Natural killer cell (primary cell): ENCODE measurements at regions not wholly inside any gene's neighbourhood (a gene's known extent, or its start where the extent isn't known, plus 50 kb on each side); places are given as distances from the start of the nearest gene placed in this dataset.

Experiments used
- ATAC-seq, 3 donors: fragments of 150-1000 bp in 2 of 3; fragments of 200-7000 bp in 1 of 3; cut with Tn5 transposase; 1 replicate in 1 of 3; 2 replicates in 2 of 3; pipeline ENCODE4 v1.10.0; 2021; ENCODE audit warnings: mild to moderate bottlenecking in 2 of 3, moderate library complexity in 2 of 3
- DNase-seq, 2 donors: peaks; one replicate each; pipeline versions ENCODE4 v3.0.0 to v3.0.0-alpha.2; 2013 to 2021; ENCODE audit warnings: mixed read lengths in 1 of 2
- H3K27ac ChIP-seq: one replicate; pipeline ENCODE4 v1.5.1; 2013; ENCODE audit warnings: mild to moderate bottlenecking, low read length
- H3K27me3 ChIP-seq: one replicate; pipeline ENCODE4 v1.6.1; 2013; ENCODE audit warnings: low read length; ENCODE audit not compliant: control insufficient read depth, insufficient read depth
- H3K36me3 ChIP-seq: one replicate; pipeline ENCODE4 v1.6.1; 2013; ENCODE audit warnings: low read length; ENCODE audit not compliant: control insufficient read depth, insufficient read depth
- H3K4me1 ChIP-seq: one replicate; pipeline ENCODE4 v1.6.1; 2013; ENCODE audit warnings: low read length; ENCODE audit not compliant: control insufficient read depth, insufficient read depth
- H3K4me3 ChIP-seq: one replicate; pipeline ENCODE4 v1.5.1; 2013; ENCODE audit warnings: low read length
- H3K9me3 ChIP-seq: one replicate; pipeline ENCODE4 v1.6.1; 2013; ENCODE audit warnings: low read length; ENCODE audit not compliant: control insufficient read depth, insufficient read depth
- H3K27ac Mint-ChIP-seq, 2 donors: one replicate each; pipeline ENCODE4 v1.8.0; 2022; ENCODE audit warnings: mild to moderate bottlenecking in 2 of 2, mixed read lengths in 2 of 2, moderate library complexity in 1 of 2
- H3K27me3 Mint-ChIP-seq, 2 donors: one replicate each; pipeline ENCODE4 v1.8.0; 2022; ENCODE audit warnings: low read depth in 2 of 2, mixed read lengths in 2 of 2
- H3K36me3 Mint-ChIP-seq: one replicate; pipeline ENCODE4 v1.8.0; 2022; ENCODE audit warnings: mixed read lengths
- H3K4me1 Mint-ChIP-seq, 2 donors: one replicate each; pipeline ENCODE4 v1.8.0; 2022; ENCODE audit warnings: mixed read lengths in 2 of 2
- H3K4me3 Mint-ChIP-seq: one replicate; pipeline ENCODE4 v1.8.0; 2022; ENCODE audit warnings: mild to moderate bottlenecking, moderate library complexity, mixed read lengths
- H3K9me3 Mint-ChIP-seq, 2 donors: one replicate each; pipeline ENCODE4 v1.8.0; 2022; ENCODE audit warnings: mixed read lengths in 2 of 2
- WGBS: methylation state at CpG from one replicate; pipeline ENCODE4 v1.1.7; 2013; ENCODE audit warnings: missing lambda C conversion rate; ENCODE audit not compliant: insufficient coverage; 5-methylcytosine and 5-hydroxymethylcytosine counted together
- intact Hi-C: fragments of 100-400 bp; cut with micrococcal nuclease; formaldehyde crosslinking; loops from one replicate; pipeline ENCODE4 v1.14.2; 2022
- TF ChIP-seq, protein P1 (sequence below): fragments of 200-600 bp; IDR thresholded peaks from one replicate; pipeline ENCODE4 v1.8.0; 2022; ENCODE audit warnings: antibody characterized with exemption

DNA sequence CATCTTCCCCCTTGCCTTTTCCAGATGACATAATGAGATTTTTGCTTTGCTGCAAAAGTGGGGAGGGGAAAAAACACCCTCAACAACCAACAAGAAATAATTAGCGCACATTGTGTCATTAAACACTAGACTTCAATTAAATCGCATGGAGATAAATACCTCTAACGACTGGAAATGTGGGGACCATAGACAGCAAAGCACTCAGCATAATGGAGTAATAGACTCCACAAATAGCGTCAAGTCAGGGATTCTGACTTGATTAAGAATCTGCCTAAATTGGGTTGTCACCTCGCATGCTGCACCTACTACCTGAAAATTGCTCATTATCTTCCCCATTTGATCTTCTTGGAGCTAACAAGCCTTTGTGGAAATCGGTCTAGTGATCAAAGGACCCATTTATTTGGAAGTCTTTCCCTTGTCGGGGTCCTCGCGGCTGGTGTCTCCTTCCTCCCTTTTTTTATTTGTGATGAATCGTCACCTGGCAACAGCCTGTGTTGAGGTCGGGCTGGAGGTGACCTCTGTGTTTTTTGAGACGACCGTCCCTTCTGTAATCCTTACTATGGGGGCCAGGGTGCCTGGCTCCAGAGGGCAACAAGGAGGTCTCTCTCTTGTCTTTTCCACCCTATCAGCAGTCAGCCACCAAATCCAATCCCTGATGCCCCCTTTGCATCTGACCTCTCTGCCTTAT, 75.3 kb upstream of the IGSF21 start:
- Mint-ChIP-seq H3K27me3 (peaks cover 11 to 27% of the 10 kb centered on the region in 2 donors), H3K4me3 (no peak overlapping the region), H3K4me1 (no peaks in the 10 kb centered on the region), H3K9me3 (no peaks in the 10 kb centered on the region), H3K36me3 (no peaks in the 10 kb centered on the region), H3K27ac (no peak overlapping the region)
- intact Hi-C loops: no loop called here
- TF ChIP-seq, protein P1, sequence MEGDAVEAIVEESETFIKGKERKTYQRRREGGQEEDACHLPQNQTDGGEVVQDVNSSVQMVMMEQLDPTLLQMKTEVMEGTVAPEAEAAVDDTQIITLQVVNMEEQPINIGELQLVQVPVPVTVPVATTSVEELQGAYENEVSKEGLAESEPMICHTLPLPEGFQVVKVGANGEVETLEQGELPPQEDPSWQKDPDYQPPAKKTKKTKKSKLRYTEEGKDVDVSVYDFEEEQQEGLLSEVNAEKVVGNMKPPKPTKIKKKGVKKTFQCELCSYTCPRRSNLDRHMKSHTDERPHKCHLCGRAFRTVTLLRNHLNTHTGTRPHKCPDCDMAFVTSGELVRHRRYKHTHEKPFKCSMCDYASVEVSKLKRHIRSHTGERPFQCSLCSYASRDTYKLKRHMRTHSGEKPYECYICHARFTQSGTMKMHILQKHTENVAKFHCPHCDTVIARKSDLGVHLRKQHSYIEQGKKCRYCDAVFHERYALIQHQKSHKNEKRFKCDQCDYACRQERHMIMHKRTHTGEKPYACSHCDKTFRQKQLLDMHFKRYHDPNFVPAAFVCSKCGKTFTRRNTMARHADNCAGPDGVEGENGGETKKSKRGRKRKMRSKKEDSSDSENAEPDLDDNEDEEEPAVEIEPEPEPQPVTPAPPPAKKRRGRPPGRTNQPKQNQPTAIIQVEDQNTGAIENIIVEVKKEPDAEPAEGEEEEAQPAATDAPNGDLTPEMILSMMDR: no peak
- H3K4me3 ChIP-seq: no peak overlapping the region
- WGBS: 69% methylated on average over 13 of the region's 13 CpGs
- ATAC-seq (no peak), DNase-seq (no peak)
- H3K27ac ChIP-seq: no peak overlapping the region
- no peaks in the 10 kb centered on the region for H3K36me3 ChIP-seq
- no peaks in the 10 kb centered on the region for H3K9me3 ChIP-seq
- no peaks in the 10 kb centered on the region for H3K4me1 ChIP-seq
- H3K27me3 ChIP-seq: no peaks in the 10 kb centered on the region

DNA sequence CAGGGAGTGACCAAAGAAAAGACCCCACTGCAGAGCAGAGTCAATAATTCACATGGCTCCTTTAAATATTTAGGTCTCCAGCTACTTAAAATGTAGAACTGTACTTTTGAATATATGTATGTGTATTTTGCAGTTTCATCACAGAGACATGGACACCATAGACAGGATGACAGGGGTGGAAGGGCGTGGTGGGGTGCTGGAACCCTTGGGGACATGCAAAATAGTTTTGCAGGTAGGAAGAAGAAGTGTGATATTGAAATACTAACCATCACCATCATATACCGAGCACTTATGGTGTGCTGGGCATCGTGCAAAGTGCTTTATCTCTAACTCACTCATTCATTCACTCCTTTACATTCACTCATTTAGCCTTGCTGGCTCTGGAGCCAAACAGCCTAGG, 72.5 kb upstream of the IGSF21 start:
- no peaks in the 10 kb centered on the region for H3K36me3 ChIP-seq
- no peaks in the 10 kb centered on the region for H3K4me1 ChIP-seq
- H3K4me3 ChIP-seq: no peak overlapping the region
- H3K36me3 Mint-ChIP-seq: no peaks in the 10 kb centered on the region
- H3K27ac Mint-ChIP-seq: no peak overlapping the region
- no peak overlapping the region for H3K4me3 Mint-ChIP-seq
- no peaks in the 10 kb centered on the region for H3K9me3 Mint-ChIP-seq
- TF ChIP-seq, protein P1: no peak
- H3K4me1 Mint-ChIP-seq: no peaks in the 10 kb centered on the region
- no peaks in the 10 kb centered on the region for H3K9me3 ChIP-seq
- ATAC-seq (no peak), DNase-seq (no peak)
- WGBS: 75% methylated on average over 3 of the region's 3 CpGs
- H3K27ac ChIP-seq: no peak overlapping the region
- intact Hi-C loops: no loop called here
- no peaks in the 10 kb centered on the region for H3K27me3 ChIP-seq
- H3K27me3 Mint-ChIP-seq: peaks cover 11 to 38% of the 10 kb centered on the region in 2 donors

DNA sequence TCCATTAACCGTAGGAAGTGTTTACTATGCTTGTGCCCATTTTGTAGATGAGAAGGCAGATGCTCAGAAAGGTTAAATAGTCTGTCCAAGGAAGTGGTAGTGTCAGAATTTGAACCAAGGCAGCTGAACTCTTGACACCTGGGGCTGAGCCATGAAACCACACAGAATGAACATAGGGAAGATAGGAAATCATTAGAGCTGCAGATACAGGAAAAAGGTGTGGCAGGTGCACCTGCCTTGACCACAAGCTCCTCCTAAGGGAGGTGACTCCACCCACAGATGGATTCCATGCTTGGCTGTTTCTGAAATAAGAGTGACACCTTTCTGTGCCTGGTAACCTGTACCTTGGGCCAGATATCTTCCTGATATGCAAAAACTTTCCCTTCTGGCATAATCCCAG, 69.9 kb upstream of the IGSF21 start:
- Mint-ChIP-seq H3K27ac (no peak overlapping the region), H3K4me3 (no peak overlapping the region)

More for the DNA sequence above, 69.9 kb upstream of the IGSF21 start:
- Histone ChIP-seq H3K9me3 (no peaks in the 10 kb centered on the region), H3K27ac (no peak overlapping the region), H3K4me3 (no peak overlapping the region), H3K36me3 (no peaks in the 10 kb centered on the region), H3K27me3 (no peaks in the 10 kb centered on the region), H3K4me1 (no peaks in the 10 kb centered on the region)
- Mint-ChIP-seq H3K27me3 (peaks cover 11 to 18% of the 10 kb centered on the region in 2 donors), H3K9me3 (no peaks in the 10 kb centered on the region), H3K4me1 (no peaks in the 10 kb centered on the region), H3K36me3 (no peaks in the 10 kb centered on the region)
- ATAC-seq (no peak), DNase-seq (no peak)
- 87% methylated on average over 1 of the region's 1 CpG for whole genome bisulfite sequencing
- intact Hi-C loops: no loop called here
- TF ChIP-seq, protein P1: no peak
